ENCODE measurements at regions not wholly inside any gene's neighbourhood (a gene's known extent, or its start where the extent isn't known, plus 50 kb on each side); places are given as distances from the start of the nearest gene placed in this dataset.
A peak's percentile ranks its signal among the peaks of the same experiment; 100 is the strongest.
"Not testable (repeated sequence)": the region's sequence is repeated elsewhere in the genome, so short reads cannot be mapped to it uniquely, and the experiment has no call there.

- no peak for TF ChIP-seq CTCF (IDR thresholded peaks at IDR 0.05; ENCODE audit: insufficient read depth, low read length)
- DNase-seq (ENCODE audit: low read depth) = peak; percentile 62
- H3K4me3 ChIP-seq (ENCODE audit: low read depth, low read length) = no peak overlapping the region
Measured at GRCh38 chr11:128040603-128041002, 546.8 kb downstream of the ETS1 start.

- TF ChIP-seq CTCF (IDR thresholded peaks at IDR 0.05; ENCODE audit: insufficient read depth, low read length) = no peak
- DNase-seq (ENCODE audit: low read depth) = peak; percentile 95
- no peak overlapping the region for H3K4me3 ChIP-seq (ENCODE audit: low read depth, low read length)
Measured at GRCh38 chr11:128039140-128040021, 548.0 kb downstream of the ETS1 start.

GRCh38 chr11:128036556-128037093 lies 550.7 kb downstream of the ETS1 start:
- no peak for DNase-seq (ENCODE audit: low read depth)
- no peak for TF ChIP-seq CTCF (IDR thresholded peaks at IDR 0.05; ENCODE audit: insufficient read depth, low read length)

GRCh38 chr11:128036006-128036405 lies 551.4 kb downstream of the ETS1 start:
- TF ChIP-seq CTCF (IDR thresholded peaks at IDR 0.05; ENCODE audit: insufficient read depth, low read length) = no peak
- no peak overlapping the region for H3K4me3 ChIP-seq (ENCODE audit: low read depth, low read length)
- DNase-seq (ENCODE audit: low read depth) = no peak

More at GRCh38 chr11:128036556-128037093, 550.7 kb downstream of the ETS1 start:
- no peak overlapping the region for H3K4me3 ChIP-seq (ENCODE audit: low read depth, low read length)

GRCh38 chr11:128031538-128032134 lies 555.7 kb downstream of the ETS1 start:
- DNase-seq (ENCODE audit: low read depth) = peak; percentile 87

GRCh38 chr11:128029219-128029722 lies 558.1 kb downstream of the ETS1 start:
- H3K4me3 ChIP-seq (ENCODE audit: low read depth, low read length) = no peak overlapping the region
- DNase-seq (ENCODE audit: low read depth) = peak; percentile 47
- TF ChIP-seq CTCF (IDR thresholded peaks at IDR 0.05; ENCODE audit: insufficient read depth, low read length) = no peak

More at GRCh38 chr11:128031538-128032134, 555.7 kb downstream of the ETS1 start:
- TF ChIP-seq CTCF (IDR thresholded peaks at IDR 0.05; ENCODE audit: insufficient read depth, low read length) = peak; percentile 85
- H3K4me3 ChIP-seq (ENCODE audit: low read depth, low read length) = not testable (repeated sequence)

Measured in fibroblast of the aortic adventitia (primary cell).